ENCODE measurements at regions not wholly inside any gene's neighbourhood (a gene's known extent, or its start where the extent isn't known, plus 50 kb on each side); places are given as distances from the start of the nearest gene placed in this dataset.
"Not testable (repeated sequence)": the region's sequence is repeated elsewhere in the genome, so short reads cannot be mapped to it uniquely, and the experiment has no call there.

- peak; percentile 73 for DNase-seq (ENCODE audit: low read depth)
- Histone ChIP-seq H3K4me3 (ENCODE audit: low read depth, low read length) (no peak overlapping the region), H3K36me3 (ENCODE audit: control insufficient read depth, insufficient read depth, low read length) (no peaks in the 10 kb centered on the region), H3K27me3 (ENCODE audit: control insufficient read depth, insufficient read depth, low read length) (no peaks in the 10 kb centered on the region)
- FAIRE-seq: peak; percentile 68
- TF ChIP-seq CTCF (IDR thresholded peaks at IDR 0.05; ENCODE audit: insufficient read depth, low read length, severe bottlenecking): no peak
Observed at GRCh38 chr4:77264826-77265225, 107.8 kb downstream of the CCNG2 start.

- Histone ChIP-seq H3K27me3 (ENCODE audit: control insufficient read depth, insufficient read depth, low read length) (no peaks in the 10 kb centered on the region), H3K36me3 (ENCODE audit: control insufficient read depth, insufficient read depth, low read length) (no peaks in the 10 kb centered on the region), H3K4me3 (ENCODE audit: low read depth, low read length) (no peak overlapping the region)
- TF ChIP-seq CTCF (IDR thresholded peaks at IDR 0.05; ENCODE audit: insufficient read depth, low read length, severe bottlenecking): no peak
- FAIRE-seq (peak; percentile 96), DNase-seq (ENCODE audit: low read depth) (no peak)
Observed at GRCh38 chr4:77268108-77268507, 111.1 kb downstream of the CCNG2 start.

GRCh38 chr4:77269505-77269904, 112.5 kb downstream of the CCNG2 start:
- no peak for TF ChIP-seq CTCF (IDR thresholded peaks at IDR 0.05; ENCODE audit: insufficient read depth, low read length, severe bottlenecking)
- FAIRE-seq (peak; percentile 90), DNase-seq (ENCODE audit: low read depth) (peak; percentile 50)
- no peaks in the 10 kb centered on the region for H3K36me3 ChIP-seq (ENCODE audit: control insufficient read depth, insufficient read depth, low read length)
- no peaks in the 10 kb centered on the region for H3K27me3 ChIP-seq (ENCODE audit: control insufficient read depth, insufficient read depth, low read length)
- H3K4me3 ChIP-seq (ENCODE audit: low read depth, low read length): no peak overlapping the region

- H3K4me3 ChIP-seq (ENCODE audit: low read depth, low read length): no peak overlapping the region
- H3K36me3 ChIP-seq (ENCODE audit: control insufficient read depth, insufficient read depth, low read length): no peaks in the 10 kb centered on the region
- no peaks in the 10 kb centered on the region for H3K27me3 ChIP-seq (ENCODE audit: control insufficient read depth, insufficient read depth, low read length)
- DNase-seq (ENCODE audit: low read depth): peak; percentile 29
- TF ChIP-seq CTCF (IDR thresholded peaks at IDR 0.05; ENCODE audit: insufficient read depth, low read length, severe bottlenecking): no peak
- no peak for FAIRE-seq
Observed at GRCh38 chr4:77273412-77273811, 116.4 kb downstream of the CCNG2 start.

DNA sequence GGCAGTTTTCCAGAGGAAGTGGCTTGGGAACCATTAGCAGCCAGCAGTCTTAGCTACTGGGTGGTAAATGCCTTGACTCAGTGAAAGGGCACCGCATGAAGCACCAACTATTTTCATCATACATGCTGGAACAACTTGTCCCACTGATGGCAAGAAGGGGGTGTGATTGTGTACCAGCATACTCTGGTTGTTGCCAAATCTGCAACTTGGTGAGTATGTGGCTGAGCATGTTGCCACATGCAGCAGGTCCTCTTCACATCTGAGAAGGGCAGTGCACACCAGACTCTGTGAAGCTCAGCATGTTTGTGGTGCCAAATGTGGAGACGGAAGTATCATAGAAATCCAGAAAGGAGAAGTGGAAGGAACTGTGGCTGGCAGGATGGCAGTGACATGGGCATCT, 122.1 kb downstream of the CCNG2 start:
- DNase-seq (ENCODE audit: low read depth) (peak; percentile 80), FAIRE-seq (peak; percentile 98)
- not testable (repeated sequence) for H3K27me3 ChIP-seq (ENCODE audit: control insufficient read depth, insufficient read depth, low read length); H3K36me3 ChIP-seq (ENCODE audit: control insufficient read depth, insufficient read depth, low read length); H3K4me3 ChIP-seq (ENCODE audit: low read depth, low read length)

GRCh38 chr4:77282305-77282704, 125.3 kb downstream of the CCNG2 start:
- Histone ChIP-seq H3K4me3 (ENCODE audit: low read depth, low read length) (no peak overlapping the region), H3K27me3 (ENCODE audit: control insufficient read depth, insufficient read depth, low read length) (no peaks in the 10 kb centered on the region), H3K36me3 (ENCODE audit: control insufficient read depth, insufficient read depth, low read length) (no peaks in the 10 kb centered on the region)
- FAIRE-seq: peak; percentile 87
- DNase-seq (ENCODE audit: low read depth): no peak
- no peak for TF ChIP-seq CTCF (IDR thresholded peaks at IDR 0.05; ENCODE audit: insufficient read depth, low read length, severe bottlenecking)
